Keratinocyte (primary cell): ENCODE measurements at regions not wholly inside any gene's neighbourhood (a gene's known extent, or its start where the extent isn't known, plus 50 kb on each side); places are given as distances from the start of the nearest gene placed in this dataset.
A peak's percentile ranks its signal among the peaks of the same experiment; 100 is the strongest.

Experiments
- DNase-seq: peaks from one replicate; pipeline ENCODE4 v3.0.0-alpha.2; 2011; ENCODE audit warnings: low read depth, missing footprints, low spot score
- FAIRE-seq: peaks from 2 replicates; lab custom pipeline; 2011; peaks lifted over from hg19 to GRCh38; lab: Jason Lieb, UNC
- H2AFZ ChIP-seq: 2 replicates; pipeline ENCODE4 v1.6.0; 2012; ENCODE audit warnings: low read length, control low read depth, inconsistent platforms; ENCODE audit not compliant: control insufficient read depth
- H3K27ac ChIP-seq: 2 replicates; pipeline ENCODE4 v1.5.1; 2011; ENCODE audit warnings: low read length; ENCODE audit not compliant: control insufficient read depth, insufficient read depth
- H3K27me3 ChIP-seq: 3 replicates; pipeline ENCODE4 v1.6.0; 2011; ENCODE audit warnings: low read length; ENCODE audit not compliant: control insufficient read depth, insufficient read depth; ENCODE audit errors: extremely low read depth
- H3K36me3 ChIP-seq, 2 experiments: 2 replicates in 1 of 2; 3 replicates in 1 of 2; pipeline ENCODE4 v1.5.1; 2011; ENCODE audit warnings: low read length in 2 of 2, mild to moderate bottlenecking in 1 of 2; ENCODE audit not compliant: control insufficient read depth in 2 of 2, insufficient read depth in 2 of 2; ENCODE audit errors: extremely low read depth in 1 of 2
- H3K4me1 ChIP-seq: 3 replicates; pipeline ENCODE4 v1.5.1; 2011; ENCODE audit warnings: low read length; ENCODE audit not compliant: control insufficient read depth, insufficient read depth; ENCODE audit errors: extremely low read depth
- H3K4me2 ChIP-seq: 3 replicates; pipeline ENCODE4 v1.6.0; 2011; ENCODE audit warnings: low read depth, low read length; ENCODE audit not compliant: control insufficient read depth, insufficient read depth; ENCODE audit errors: extremely low read depth
- H3K4me3 ChIP-seq, 3 experiments: fragments of 200-600 bp in 1 of 3; sonication (generic) in 1 of 3; 2 replicates in 2 of 3; 3 replicates in 1 of 3; pipeline ENCODE4 v1.5.1; 2011 to 2016; ENCODE audit warnings: low read length in 3 of 3, mild to moderate bottlenecking in 3 of 3, control low read depth in 2 of 3, inconsistent platforms in 1 of 3, low read depth in 1 of 3, mixed read lengths in 1 of 3, mixed run types in 1 of 3, moderate library complexity in 1 of 3; ENCODE audit not compliant: control insufficient read depth in 2 of 3, insufficient read depth in 2 of 3; ENCODE audit errors: extremely low read depth in 1 of 3
- H3K79me2 ChIP-seq: 2 replicates; pipeline ENCODE4 v1.6.0; 2012; ENCODE audit warnings: low read length; ENCODE audit not compliant: control insufficient read depth, insufficient read depth
- H3K9ac ChIP-seq: 3 replicates; pipeline ENCODE4 v1.6.0; 2011; ENCODE audit warnings: low read length; ENCODE audit not compliant: control insufficient read depth, insufficient read depth; ENCODE audit errors: extremely low read depth
- H3K9me1 ChIP-seq: 3 replicates; pipeline ENCODE4 v1.6.0; 2011; ENCODE audit warnings: low read length; ENCODE audit not compliant: control insufficient read depth, insufficient read depth; ENCODE audit errors: extremely low read depth
- H3K9me3 ChIP-seq: 2 replicates; pipeline ENCODE4 v1.5.1; 2012; ENCODE audit warnings: low read depth, low read length; ENCODE audit not compliant: control insufficient read depth
- H4K20me1 ChIP-seq: 3 replicates; pipeline ENCODE4 v1.6.0; 2011; ENCODE audit warnings: low read length; ENCODE audit not compliant: control insufficient read depth, insufficient read depth; ENCODE audit errors: extremely low read depth
- EZH2 ChIP-seq: IDR thresholded peaks from one replicate; pipeline ENCODE4 v1.6.1; 2012; ENCODE audit warnings: inconsistent platforms, mild to moderate bottlenecking, low read length, moderate library complexity
- dilution Hi-C: fragments of 300-500 bp; cut with MboI; formaldehyde crosslinking; loops from one replicate; pipeline ENCODE4 v1.7.0; 2020; ENCODE audit warnings: low sequenced_read_pairs; ENCODE audit not compliant: extremely low pct_ligation_motif_present
- TF ChIP-seq, protein P1 (sequence below), 3 experiments: IDR thresholded peaks in 1 of 3; conservative IDR thresholded peaks in 1 of 3; optimal IDR thresholded peaks in 1 of 3; 2 replicates in 2 of 3; 3 replicates in 1 of 3; pipeline versions ENCODE3 to v1.5.1; 2011; ENCODE audit warnings: low read length in 3 of 3, mild to moderate bottlenecking in 3 of 3, moderate library complexity in 2 of 3, control low read depth in 1 of 3, inconsistent platforms in 1 of 3; ENCODE audit not compliant: insufficient read depth in 2 of 3; ENCODE audit errors: extremely low read depth in 1 of 3

DNA sequence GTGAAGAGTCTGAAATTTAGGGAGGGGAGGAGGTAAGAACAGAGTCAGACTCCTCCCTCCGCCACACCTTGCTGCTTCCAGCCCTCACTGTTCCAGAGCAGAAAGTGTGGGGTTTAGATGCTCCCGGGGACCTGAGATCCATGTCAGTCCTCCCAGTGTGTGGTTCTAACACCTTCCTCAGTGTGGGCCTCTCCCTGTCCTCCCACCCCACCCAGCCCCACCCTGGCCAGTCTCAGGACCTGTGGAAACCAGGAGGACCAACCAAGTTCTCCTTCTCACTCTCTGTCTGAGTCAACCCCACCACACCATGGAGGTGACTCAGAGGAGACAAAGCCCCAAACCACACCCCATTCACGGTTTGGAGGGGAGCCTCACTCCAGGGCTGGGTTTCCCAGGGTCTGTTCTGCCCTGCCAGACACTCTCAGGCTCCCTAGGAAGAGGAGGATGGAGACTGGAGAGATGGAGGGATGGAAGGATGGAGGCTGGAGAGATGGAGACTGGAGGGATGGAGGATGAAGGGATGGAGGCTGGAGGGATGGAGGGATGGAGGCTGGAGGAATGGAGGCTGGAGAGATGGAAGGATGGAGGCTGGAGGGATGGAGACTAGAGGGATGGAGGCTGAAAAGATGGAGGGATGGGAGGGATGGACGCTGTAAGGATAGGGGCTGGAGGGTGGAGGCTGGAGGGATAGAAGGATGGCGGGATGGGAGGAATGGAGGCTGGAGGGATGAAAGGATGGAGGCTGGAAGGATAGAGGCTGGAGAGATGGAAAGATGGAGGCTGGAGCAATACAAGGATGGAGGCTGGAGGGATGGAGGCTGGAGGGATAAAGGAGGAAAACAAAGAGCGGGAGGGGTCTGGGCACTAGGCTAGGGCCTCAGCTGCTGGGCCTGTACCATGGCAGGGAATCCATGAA, 100.9 kb upstream of the RUNX3 start:
- H3K79me2 ChIP-seq: no peaks in the 10 kb centered on the region
- H3K4me2 ChIP-seq: peak overlapping the region; percentile 25
- H3K36me3 ChIP-seq: no peaks in the 10 kb centered on the region
- no peak overlapping the region for H3K4me3 ChIP-seq
- DNase-seq: peak; percentile 73
- H3K9me3 ChIP-seq: no peaks in the 10 kb centered on the region
- H4K20me1 ChIP-seq: no peaks in the 10 kb centered on the region
- H3K27me3 ChIP-seq: no peaks in the 10 kb centered on the region
- H3K9me1 ChIP-seq: no peaks in the 10 kb centered on the region
- no peak overlapping the region for H2AFZ ChIP-seq
- dilution Hi-C loops: no loop called here
- TF ChIP-seq, protein P1, sequence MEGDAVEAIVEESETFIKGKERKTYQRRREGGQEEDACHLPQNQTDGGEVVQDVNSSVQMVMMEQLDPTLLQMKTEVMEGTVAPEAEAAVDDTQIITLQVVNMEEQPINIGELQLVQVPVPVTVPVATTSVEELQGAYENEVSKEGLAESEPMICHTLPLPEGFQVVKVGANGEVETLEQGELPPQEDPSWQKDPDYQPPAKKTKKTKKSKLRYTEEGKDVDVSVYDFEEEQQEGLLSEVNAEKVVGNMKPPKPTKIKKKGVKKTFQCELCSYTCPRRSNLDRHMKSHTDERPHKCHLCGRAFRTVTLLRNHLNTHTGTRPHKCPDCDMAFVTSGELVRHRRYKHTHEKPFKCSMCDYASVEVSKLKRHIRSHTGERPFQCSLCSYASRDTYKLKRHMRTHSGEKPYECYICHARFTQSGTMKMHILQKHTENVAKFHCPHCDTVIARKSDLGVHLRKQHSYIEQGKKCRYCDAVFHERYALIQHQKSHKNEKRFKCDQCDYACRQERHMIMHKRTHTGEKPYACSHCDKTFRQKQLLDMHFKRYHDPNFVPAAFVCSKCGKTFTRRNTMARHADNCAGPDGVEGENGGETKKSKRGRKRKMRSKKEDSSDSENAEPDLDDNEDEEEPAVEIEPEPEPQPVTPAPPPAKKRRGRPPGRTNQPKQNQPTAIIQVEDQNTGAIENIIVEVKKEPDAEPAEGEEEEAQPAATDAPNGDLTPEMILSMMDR (optimal IDR thresholded peaks at IDR 0.05 in 1 of 3, IDR thresholded peaks at IDR 0.05 in 1 of 3, conservative IDR thresholded peaks at IDR 0.05 in 1 of 3; ENCODE audit: extremely low read depth in 1 of 3, insufficient read depth in 2 of 3, low read length in 3 of 3): no peak
- no peak for TF ChIP-seq EZH2
- FAIRE-seq: peak; percentile 41
- peak overlapping the region; percentile 34 for H3K27ac ChIP-seq
- no peak overlapping the region for H3K9ac ChIP-seq
- peaks cover 28% of the 10 kb centered on the region for H3K4me1 ChIP-seq

DNA sequence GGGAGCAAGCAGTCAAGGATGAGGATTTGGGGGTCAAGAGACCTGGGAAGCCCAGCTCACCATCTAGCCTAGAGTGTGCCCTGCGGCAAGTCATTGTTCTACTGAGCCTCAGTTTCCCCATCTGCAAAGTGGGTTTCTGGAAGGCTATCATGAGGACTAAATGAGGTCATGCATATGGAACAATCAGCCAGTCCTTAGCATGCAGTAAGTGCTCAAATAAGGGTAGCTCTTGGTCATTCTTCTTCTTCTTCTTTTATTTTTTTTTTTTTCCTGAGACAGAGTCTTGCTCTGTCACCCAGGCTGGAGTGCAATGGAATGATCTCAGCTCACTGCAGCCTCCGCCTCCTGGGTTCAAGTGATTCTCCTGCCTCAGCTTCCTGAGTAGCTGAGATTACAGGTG, 99.9 kb upstream of the RUNX3 start:
- H3K79me2 ChIP-seq: no peaks in the 10 kb centered on the region
- DNase-seq: no peak
- no peak overlapping the region for H3K9ac ChIP-seq
- no peak for FAIRE-seq
- H3K4me2 ChIP-seq: no peak overlapping the region
- H3K9me1 ChIP-seq: no peaks in the 10 kb centered on the region
- H3K4me3 ChIP-seq: no peak overlapping the region
- H3K36me3 ChIP-seq: no peaks in the 10 kb centered on the region
- H3K27me3 ChIP-seq: no peaks in the 10 kb centered on the region
- H4K20me1 ChIP-seq: no peaks in the 10 kb centered on the region
- dilution Hi-C loops: no loop called here
- no peaks in the 10 kb centered on the region for H3K9me3 ChIP-seq
- TF ChIP-seq, protein P1 (optimal IDR thresholded peaks at IDR 0.05 in 1 of 3, IDR thresholded peaks at IDR 0.05 in 1 of 3, conservative IDR thresholded peaks at IDR 0.05 in 1 of 3; ENCODE audit: extremely low read depth in 1 of 3, insufficient read depth in 2 of 3, low read length in 3 of 3): no peak
- TF ChIP-seq EZH2: no peak
- H2AFZ ChIP-seq: no peak overlapping the region
- H3K27ac ChIP-seq: no peak overlapping the region
- H3K4me1 ChIP-seq: peaks cover 28% of the 10 kb centered on the region
